ENCODE measurements at regions not wholly inside any gene's neighbourhood (a gene's known extent, or its start where the extent isn't known, plus 50 kb on each side); places are given as distances from the start of the nearest gene placed in this dataset.

GRCh38 chr16:66270333-66270927 lies 96.1 kb upstream of the CDH5 start:
- peak; percentile 88 for DNase-seq (ENCODE audit: low spot score)
- intact Hi-C loops (cut with DNase I) = no loop called here
- peak; percentile 52 for ATAC-seq

GRCh38 chr16:66269617-66270332 lies 96.7 kb upstream of the CDH5 start:
- intact Hi-C loops (cut with DNase I) = no loop called here
- DNase-seq (ENCODE audit: low spot score) = no peak
- ATAC-seq = no peak

DNA sequence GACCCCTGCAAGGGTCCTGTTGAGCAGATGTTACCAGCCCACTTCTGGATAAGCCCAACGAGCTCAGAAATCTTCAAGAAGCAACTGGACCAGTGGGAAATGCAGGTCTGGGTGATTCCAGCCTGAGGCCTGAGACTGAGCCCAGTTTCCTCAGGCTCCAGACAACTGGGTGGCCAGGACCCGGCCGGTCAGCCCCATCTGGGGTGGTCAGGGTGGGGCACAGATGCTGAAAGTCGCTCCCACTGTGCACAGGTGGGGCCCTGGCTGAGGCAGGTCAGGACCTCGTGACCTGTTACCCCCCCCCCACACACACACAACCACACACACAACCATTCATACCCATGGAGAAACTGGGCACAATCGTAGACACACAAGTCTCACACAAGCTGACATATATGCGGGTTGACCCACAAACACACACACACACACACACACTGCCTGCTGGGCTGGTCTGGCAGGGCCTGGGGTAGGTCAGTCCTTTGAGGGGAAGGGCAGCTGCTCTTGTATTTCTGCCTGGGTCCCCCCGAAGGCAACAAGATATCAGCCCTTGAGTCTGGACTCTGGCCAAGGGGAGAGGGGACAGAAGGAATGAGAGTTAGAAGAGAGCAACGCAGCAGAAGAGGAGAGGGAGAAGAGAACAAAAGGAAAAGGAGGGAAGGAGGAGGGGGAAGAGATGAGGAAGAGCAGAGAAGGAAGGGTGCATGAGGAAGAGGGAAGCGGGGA lies 99.0 kb upstream of the CDH5 start:
- ATAC-seq (peak; percentile 17), DNase-seq (ENCODE audit: low spot score) (no peak)
- intact Hi-C loops (cut with DNase I) = no loop called here

DNA sequence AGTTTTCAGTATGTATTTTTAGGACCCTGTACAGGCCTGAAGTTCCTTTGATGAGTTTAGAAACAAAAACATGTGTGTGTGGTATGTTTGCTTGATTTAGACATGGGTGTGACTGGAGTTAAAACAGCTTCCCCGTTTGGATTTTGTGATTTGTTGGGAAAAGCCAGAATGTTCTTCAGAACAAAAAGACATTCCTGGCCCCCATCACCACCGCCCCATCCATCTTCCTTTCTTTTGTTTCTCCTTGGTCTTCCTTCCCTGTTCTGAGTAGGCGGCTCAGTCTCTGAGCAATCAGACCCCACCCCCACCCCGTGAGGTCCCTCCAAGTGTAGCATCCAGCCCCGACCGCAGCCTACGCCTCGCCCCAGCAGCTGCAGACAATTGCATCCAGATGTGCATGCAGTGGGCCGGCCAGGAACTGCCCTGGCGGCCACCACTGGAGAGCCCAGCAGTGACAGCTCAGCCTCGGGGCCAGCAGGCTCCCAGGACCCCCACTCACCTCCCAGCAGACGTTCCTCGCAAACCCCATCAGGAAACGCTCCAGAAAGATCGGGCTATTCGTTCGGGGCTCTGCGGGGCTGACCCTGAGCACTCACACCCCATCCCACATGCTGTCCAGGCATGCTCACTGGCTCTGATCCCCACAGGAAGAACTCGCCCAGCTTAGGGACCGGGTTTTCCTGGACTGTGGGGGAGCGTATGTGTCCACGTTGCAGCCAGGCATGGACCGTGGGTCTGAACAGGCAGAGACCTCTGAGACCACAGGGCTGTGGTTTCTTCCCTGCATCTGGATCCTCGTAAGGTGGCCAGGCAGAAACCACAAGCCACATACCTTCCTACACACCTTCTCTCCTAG lies 99.8 kb upstream of the CDH5 start:
- intact Hi-C loops (cut with DNase I) = no loop called here
- peak; percentile 86 for DNase-seq (ENCODE audit: low spot score)
- peak; percentile 90 for ATAC-seq

- ATAC-seq = no peak
- no peak for DNase-seq (ENCODE audit: low spot score)
- intact Hi-C loops (cut with DNase I) = no loop called here
These were observed 100.8 kb upstream of the CDH5 start for GRCh38 chr16:66265556-66266141.

DNA sequence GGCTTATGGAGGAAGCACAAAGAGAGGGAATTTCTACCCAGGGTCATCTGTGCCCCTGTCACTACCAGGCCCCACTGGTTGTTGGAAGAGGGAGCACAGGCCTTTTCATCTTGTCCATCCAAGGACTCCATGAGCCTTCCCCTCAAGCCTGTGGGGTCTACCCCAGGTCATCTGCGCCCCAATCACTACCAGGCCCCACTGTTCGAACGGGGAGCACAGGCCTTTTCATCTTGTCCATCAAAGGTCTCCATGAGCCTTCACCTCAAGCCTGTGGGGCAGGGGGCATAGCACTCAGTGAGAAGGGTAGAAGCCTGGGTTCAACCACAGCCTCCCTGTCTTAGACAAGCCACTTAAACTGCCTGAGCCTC lies 101.5 kb upstream of the CDH5 start:
- DNase-seq (ENCODE audit: low spot score) (no peak), ATAC-seq (no peak)
- intact Hi-C loops (cut with DNase I) = no loop called here

DNA sequence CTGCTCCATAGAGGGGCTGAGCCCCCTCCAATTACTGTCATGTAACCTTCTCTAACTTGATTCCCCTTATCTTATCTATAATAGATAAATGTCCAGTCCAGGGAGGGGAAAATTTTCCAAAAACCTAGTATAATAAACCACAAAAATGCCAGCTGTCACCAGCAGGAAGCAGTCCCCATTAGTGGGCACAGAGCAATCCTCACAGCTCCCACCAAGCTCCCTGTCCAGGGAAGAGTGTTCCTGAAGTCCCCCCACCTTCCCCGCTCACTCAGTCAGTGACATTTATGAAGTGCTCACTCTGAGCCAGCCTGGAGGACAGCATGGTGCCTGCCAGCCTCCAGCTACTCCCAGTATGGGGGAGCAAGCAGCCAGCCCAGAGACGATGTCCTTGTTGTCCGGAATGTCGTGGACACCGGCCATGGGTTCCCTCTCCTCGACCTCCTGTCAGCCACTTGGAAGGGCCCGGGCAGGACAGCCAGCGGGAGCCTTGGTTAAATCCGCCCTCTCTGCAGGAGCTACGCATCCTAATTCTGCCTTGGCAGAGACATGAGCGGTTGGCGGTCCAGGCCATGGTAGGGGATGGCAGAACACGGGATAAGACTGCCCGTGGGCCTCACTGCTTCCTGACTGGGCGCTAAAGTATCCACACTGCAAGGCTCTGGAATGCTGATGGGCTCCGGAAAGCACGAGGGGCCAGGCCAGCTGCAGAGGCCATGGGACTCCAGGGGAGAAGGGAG lies 102.0 kb upstream of the CDH5 start:
- ATAC-seq (no peak), DNase-seq (ENCODE audit: low spot score) (no peak)
- intact Hi-C loops (cut with DNase I) = no loop called here

DNA sequence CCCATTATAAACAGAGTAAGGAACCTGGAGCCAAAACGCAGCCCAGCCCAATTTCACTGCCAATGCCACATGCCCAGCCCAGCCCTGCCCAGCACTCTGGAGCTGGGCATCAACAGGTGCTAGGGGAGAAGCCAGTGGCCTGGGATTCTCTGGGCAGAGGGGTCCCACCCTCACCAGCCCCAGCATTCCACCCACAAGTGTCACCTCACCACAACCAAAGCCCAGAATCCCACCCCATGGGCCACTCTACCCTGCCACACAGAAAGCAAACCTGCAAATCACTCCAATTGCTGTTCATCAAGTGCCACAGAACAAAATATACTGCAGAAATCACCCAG lies 102.5 kb upstream of the CDH5 start:
- DNase-seq (ENCODE audit: low spot score) (no peak), ATAC-seq (no peak)
- intact Hi-C loops (cut with DNase I) = no loop called here

DNA sequence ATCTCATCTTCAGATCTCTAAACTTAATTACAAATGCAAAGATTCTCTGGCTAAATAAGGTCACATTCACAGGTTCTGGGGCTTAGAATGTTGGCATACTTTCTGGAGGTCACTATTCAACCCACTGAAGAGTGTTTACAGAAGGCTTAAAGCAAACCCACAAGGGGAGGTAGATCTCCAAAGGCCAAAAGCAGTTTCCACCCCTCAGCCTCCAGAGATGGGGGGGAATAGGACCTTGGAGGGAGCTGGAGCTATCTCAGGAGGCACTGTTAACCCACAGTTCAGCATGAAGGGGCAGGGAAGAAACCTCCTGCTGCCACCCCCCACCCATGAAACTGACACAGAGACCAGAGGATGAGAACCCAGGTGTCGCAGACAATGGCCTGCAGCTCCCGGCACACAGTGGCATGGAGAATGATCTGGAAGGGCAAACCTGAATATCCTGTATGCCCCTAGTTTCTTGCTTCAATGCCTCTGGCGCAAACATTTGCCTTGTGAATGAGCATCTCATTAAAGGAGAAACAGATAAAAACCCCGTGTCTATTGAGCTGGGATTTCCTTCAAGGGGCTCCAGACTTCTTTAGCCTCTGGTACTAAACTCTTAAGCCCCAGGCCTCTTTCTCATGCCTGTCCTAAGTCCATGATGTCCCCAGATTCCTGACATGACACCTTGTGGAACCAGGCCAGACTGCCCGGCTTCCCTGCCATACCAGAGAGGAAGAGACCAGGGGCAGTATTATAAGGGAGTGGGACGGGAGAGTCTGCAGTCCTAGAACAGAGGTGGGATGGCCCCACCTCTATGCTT lies 103.1 kb upstream of the CDH5 start:
- ATAC-seq (no peak), DNase-seq (ENCODE audit: low spot score) (no peak)
- intact Hi-C loops (cut with DNase I) = no loop called here

DNA sequence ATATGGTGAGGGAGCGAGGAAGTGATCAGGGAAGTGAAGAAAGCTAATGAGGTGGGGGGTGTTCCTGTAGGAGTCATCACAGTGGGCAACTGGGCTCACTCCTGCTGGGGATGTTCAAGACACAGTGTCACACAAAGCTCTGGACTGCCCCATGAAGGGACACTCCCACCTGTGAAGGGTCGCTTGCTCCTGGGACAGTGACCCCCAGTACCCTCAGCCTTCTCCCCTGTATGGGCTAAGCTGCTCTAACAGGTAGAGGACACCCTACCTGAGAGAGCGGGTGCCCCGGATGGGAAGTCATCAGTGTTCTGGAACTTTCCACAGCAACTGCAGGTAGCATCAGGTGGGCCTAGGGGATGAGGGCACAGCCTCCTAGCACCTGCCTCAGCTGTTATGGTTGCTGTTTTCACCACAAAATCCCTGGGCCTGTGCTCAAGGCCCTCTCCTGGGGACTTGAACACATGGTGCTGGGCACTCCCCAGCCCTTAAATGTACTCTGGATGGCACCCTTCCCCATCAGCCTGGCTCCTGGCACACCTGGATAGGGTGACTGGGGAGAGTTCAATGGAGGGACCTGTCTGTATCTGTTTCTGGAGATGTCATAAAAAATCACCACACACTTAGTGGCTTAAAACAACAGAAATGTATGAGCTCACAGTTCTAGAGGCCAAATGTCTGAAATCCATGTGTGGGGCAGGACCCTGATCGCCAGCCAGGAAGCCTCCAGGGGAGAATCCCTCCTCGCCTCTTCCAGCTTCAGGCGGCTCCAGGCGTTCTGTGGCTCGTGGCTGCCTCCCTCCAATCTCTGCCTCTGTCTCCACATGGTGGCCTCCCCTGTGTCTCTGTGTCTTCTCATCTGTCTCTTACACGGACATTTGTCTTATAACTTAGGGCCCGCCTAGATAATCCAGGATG lies 104.0 kb upstream of the CDH5 start:
- intact Hi-C loops (cut with DNase I) = no loop called here
- ATAC-seq = peak; percentile 70
- DNase-seq (ENCODE audit: low spot score) = peak; percentile 79

DNA sequence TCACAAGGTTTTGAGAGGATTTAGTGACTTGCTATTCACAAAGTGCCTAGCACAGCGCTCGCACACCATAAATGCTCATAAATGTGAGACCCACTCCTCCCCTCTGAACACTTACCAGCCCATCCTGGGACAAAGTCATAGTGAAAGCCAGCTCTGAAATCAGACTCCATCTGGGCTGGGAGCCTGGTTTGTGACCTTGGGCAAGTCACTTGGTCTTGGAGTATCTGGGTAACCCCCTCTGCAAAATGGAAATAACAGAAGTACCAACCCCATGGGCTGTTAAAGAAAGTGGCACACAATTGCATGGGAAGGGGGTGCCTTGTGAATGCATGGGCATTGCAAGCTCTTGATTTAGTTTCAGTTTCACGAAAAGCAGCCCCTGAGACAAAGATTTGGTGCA lies 104.7 kb upstream of the CDH5 start:
- intact Hi-C loops (cut with DNase I) = no loop called here
- no peak for ATAC-seq
- no peak for DNase-seq (ENCODE audit: low spot score)

DNA sequence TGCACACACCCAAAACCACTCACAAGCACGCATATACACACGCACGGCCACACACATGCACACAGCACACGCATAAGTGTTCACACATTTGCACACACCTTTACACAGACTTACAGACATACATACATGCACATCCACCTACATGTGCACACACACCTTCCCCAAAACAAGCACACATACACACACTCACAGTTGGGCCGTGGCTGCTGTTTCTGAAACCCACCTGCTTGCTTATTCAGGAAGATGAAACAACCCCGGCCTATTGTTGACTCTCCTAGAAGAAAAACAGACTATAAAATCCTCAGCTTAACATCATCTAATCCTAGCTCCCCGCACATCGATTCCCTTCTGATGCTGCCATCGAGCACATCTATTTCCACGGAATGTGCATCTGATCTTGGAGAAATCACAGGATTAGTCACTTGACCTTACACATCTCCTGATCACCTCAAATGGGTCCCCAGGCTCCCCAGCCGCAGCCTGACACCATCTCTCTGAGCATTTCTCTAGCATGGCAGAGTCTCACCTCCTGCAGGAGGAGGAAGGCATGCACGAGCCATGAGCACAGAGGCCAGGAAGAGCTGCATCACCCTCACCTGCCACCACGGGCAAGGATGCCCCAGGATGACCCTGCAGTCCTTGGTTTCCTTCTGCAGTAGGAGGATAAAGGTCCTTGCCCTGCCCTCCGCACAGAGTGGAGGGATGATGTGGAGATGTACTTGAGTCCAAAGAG lies 105.8 kb upstream of the CDH5 start:
- ATAC-seq (no peak), DNase-seq (ENCODE audit: low spot score) (no peak)
- intact Hi-C loops (cut with DNase I) = no loop called here

- intact Hi-C loops (cut with DNase I) = no loop called here
- DNase-seq (ENCODE audit: low spot score) = no peak
- no peak for ATAC-seq
These were observed 107.3 kb upstream of the CDH5 start for GRCh38 chr16:66258916-66259845.

DNA sequence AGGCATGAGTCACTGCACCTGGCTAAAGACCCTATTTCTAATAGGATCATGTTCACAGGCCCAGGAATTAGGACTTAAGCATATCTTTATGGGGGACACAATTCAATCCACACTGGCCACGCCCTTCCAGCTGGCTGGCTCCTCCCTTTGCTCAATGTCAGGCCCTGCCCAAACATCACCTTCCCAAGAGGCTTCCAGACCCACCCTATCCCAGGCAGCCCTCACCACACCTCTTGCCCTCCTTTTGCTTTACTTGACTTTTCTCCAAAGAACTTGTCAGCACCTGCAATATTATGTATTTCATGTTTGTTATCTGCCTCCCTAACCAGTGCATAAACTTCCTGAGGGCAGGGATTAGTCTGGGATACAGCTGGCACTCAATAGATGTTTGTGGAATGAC lies 109.6 kb upstream of the CDH5 start:
- intact Hi-C loops (cut with DNase I) = no loop called here
- ATAC-seq (peak; percentile 62), DNase-seq (ENCODE audit: low spot score) (no peak)

DNA sequence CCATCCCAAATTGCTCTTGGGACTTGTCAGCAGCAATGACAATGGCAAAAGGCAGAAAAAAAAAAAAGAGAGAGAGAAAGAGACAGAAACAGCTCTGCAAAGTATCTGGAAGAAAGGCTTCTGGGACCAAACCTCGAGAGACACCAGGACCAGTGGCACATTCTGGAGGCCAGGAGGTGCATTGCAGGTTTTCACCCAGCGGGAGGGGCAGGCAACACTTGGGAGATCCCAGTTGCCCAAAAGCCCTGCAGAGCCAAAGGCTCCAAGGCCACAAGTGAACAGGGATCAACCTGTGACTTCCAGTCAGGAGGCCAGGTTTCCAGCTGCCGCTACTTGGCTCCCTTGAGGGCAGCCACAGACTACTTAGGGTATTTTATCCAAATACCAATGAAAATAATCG lies 110.8 kb upstream of the CDH5 start:
- DNase-seq (ENCODE audit: low spot score) (peak; percentile 2), ATAC-seq (no peak)
- intact Hi-C loops (cut with DNase I) = no loop called here

Data from sciatic nerve (tissue), 2 donors.